ENCODE measurements at regions not wholly inside any gene's neighbourhood (a gene's known extent, or its start where the extent isn't known, plus 50 kb on each side); places are given as distances from the start of the nearest gene placed in this dataset.

- H3K27ac ChIP-seq (ENCODE audit: control insufficient read depth, insufficient read depth, low read length): no peak overlapping the region
- no peaks in the 10 kb centered on the region for H4K20me1 ChIP-seq (ENCODE audit: control insufficient read depth, extremely low read depth, insufficient read depth, low read length)
- H2AFZ ChIP-seq (ENCODE audit: control insufficient read depth, low read length): no peak overlapping the region
- H3K9me3 ChIP-seq (ENCODE audit: control insufficient read depth, low read depth, low read length): no peaks in the 10 kb centered on the region
- TF ChIP-seq EZH2 (IDR thresholded peaks at IDR 0.05; ENCODE audit: low read length) (no peak), CTCF (optimal IDR thresholded peaks at IDR 0.05 in 1 of 3, IDR thresholded peaks at IDR 0.05 in 1 of 3, conservative IDR thresholded peaks at IDR 0.05 in 1 of 3; ENCODE audit: extremely low read depth in 1 of 3, insufficient read depth in 2 of 3, low read length in 3 of 3) (no peak)
- FAIRE-seq (no peak), DNase-seq (ENCODE audit: low read depth, low spot score) (no peak)
- no peak overlapping the region for H3K9ac ChIP-seq (ENCODE audit: control insufficient read depth, extremely low read depth, insufficient read depth, low read length)
- H3K36me3 ChIP-seq (ENCODE audit: control insufficient read depth in 2 of 2, extremely low read depth in 1 of 2, insufficient read depth in 2 of 2, low read length in 2 of 2): no peaks in the 10 kb centered on the region
- H3K4me2 ChIP-seq (ENCODE audit: control insufficient read depth, extremely low read depth, insufficient read depth, low read depth, low read length): no peak overlapping the region
- H3K79me2 ChIP-seq (ENCODE audit: control insufficient read depth, insufficient read depth, low read length): no peaks in the 10 kb centered on the region
- H3K27me3 ChIP-seq (ENCODE audit: control insufficient read depth, extremely low read depth, insufficient read depth, low read length): no peaks in the 10 kb centered on the region
- H3K4me3 ChIP-seq (ENCODE audit: control insufficient read depth in 2 of 3, extremely low read depth in 1 of 3, insufficient read depth in 2 of 3, low read depth in 1 of 3, low read length in 3 of 3): no peak overlapping the region
- H3K4me1 ChIP-seq (ENCODE audit: control insufficient read depth, extremely low read depth, insufficient read depth, low read length): no peaks in the 10 kb centered on the region
- H3K9me1 ChIP-seq (ENCODE audit: control insufficient read depth, extremely low read depth, insufficient read depth, low read length): no peaks in the 10 kb centered on the region
- dilution Hi-C loops (cut with MboI; ENCODE audit: extremely low pct_ligation_motif_present, low sequenced_read_pairs): no loop called here
Observed at GRCh38 chr20:41782255-41782654, 164.1 kb upstream of the CHD6 start.

GRCh38 chr20:41776421-41776820 lies 158.2 kb upstream of the CHD6 start:
- FAIRE-seq (no peak), DNase-seq (ENCODE audit: low read depth, low spot score) (no peak)
- Histone ChIP-seq H3K4me1 (ENCODE audit: control insufficient read depth, extremely low read depth, insufficient read depth, low read length) (no peaks in the 10 kb centered on the region), H3K27me3 (ENCODE audit: control insufficient read depth, extremely low read depth, insufficient read depth, low read length) (no peaks in the 10 kb centered on the region), H3K9me1 (ENCODE audit: control insufficient read depth, extremely low read depth, insufficient read depth, low read length) (no peaks in the 10 kb centered on the region), H3K9me3 (ENCODE audit: control insufficient read depth, low read depth, low read length) (no peaks in the 10 kb centered on the region), H2AFZ (ENCODE audit: control insufficient read depth, low read length) (no peak overlapping the region), H3K79me2 (ENCODE audit: control insufficient read depth, insufficient read depth, low read length) (no peaks in the 10 kb centered on the region), H3K4me2 (ENCODE audit: control insufficient read depth, extremely low read depth, insufficient read depth, low read depth, low read length) (no peak overlapping the region), H3K27ac (ENCODE audit: control insufficient read depth, insufficient read depth, low read length) (no peak overlapping the region), H4K20me1 (ENCODE audit: control insufficient read depth, extremely low read depth, insufficient read depth, low read length) (no peaks in the 10 kb centered on the region), H3K4me3 (ENCODE audit: control insufficient read depth in 2 of 3, extremely low read depth in 1 of 3, insufficient read depth in 2 of 3, low read depth in 1 of 3, low read length in 3 of 3) (no peak overlapping the region), H3K9ac (ENCODE audit: control insufficient read depth, extremely low read depth, insufficient read depth, low read length) (no peak overlapping the region), H3K36me3 (ENCODE audit: control insufficient read depth in 2 of 2, extremely low read depth in 1 of 2, insufficient read depth in 2 of 2, low read length in 2 of 2) (no peaks in the 10 kb centered on the region)
- TF ChIP-seq EZH2 (IDR thresholded peaks at IDR 0.05; ENCODE audit: low read length): no peak
- no peak for TF ChIP-seq CTCF (optimal IDR thresholded peaks at IDR 0.05 in 1 of 3, IDR thresholded peaks at IDR 0.05 in 1 of 3, conservative IDR thresholded peaks at IDR 0.05 in 1 of 3; ENCODE audit: extremely low read depth in 1 of 3, insufficient read depth in 2 of 3, low read length in 3 of 3)
- dilution Hi-C loops (cut with MboI; ENCODE audit: extremely low pct_ligation_motif_present, low sequenced_read_pairs): no loop called here
